GM13977 (cell line): ENCODE measurements at regions not wholly inside any gene's neighbourhood (a gene's known extent, or its start where the extent isn't known, plus 50 kb on each side); places are given as distances from the start of the nearest gene placed in this dataset.

ENCODE experiments used
- DNase-seq: peaks from one replicate; pipeline ENCODE4 v3.0.0; 2012; ENCODE audit warnings: low spot score
- CTCF ChIP-seq: IDR thresholded peaks from 2 replicates; pipeline ENCODE4 v1.5.1; 2012; ENCODE audit warnings: mild to moderate bottlenecking, control low read depth; ENCODE audit not compliant: insufficient read depth; ENCODE audit errors: extremely low read depth, missing control alignments
- in situ Hi-C: fragments of 300-500 bp; cut with MboI; formaldehyde crosslinking; loops from one replicate; pipeline ENCODE4 v1.12.0; 2022; ENCODE audit warnings: low sequenced_read_pairs, low pct_unique_long_range_greater_than_20kb, mixed read lengths, inconsistent platforms; ENCODE audit not compliant: unreplicated experiment

GRCh38 chr4:62816566-62816965 is 1592.7 kb downstream of the TECRL start:
- no peak for DNase-seq
- in situ Hi-C loops: no loop called here
- no peak for TF ChIP-seq CTCF

- no peak for DNase-seq
- in situ Hi-C loops: no loop called here
- TF ChIP-seq CTCF: no peak
Measured at GRCh38 chr4:62814510-62815047, 1594.7 kb downstream of the TECRL start.

- DNase-seq: no peak
- TF ChIP-seq CTCF: no peak
- in situ Hi-C loops: no loop called here
Measured at GRCh38 chr4:62806816-62807215, 1602.4 kb downstream of the TECRL start.

- in situ Hi-C loops: no loop called here
- DNase-seq: no peak
- no peak for TF ChIP-seq CTCF
Measured at GRCh38 chr4:62804075-62804474, 1603.9 kb downstream of the ADGRL3 start.

- in situ Hi-C loops: no loop called here
- TF ChIP-seq CTCF: no peak
- no peak for DNase-seq
Measured at GRCh38 chr4:62797221-62797620, 1597.1 kb downstream of the ADGRL3 start.

GRCh38 chr4:62791386-62791785 is 1591.3 kb downstream of the ADGRL3 start:
- no peak for DNase-seq
- in situ Hi-C loops: no loop called here
- no peak for TF ChIP-seq CTCF
